ENCODE measurements at regions not wholly inside any gene's neighbourhood (a gene's known extent, or its start where the extent isn't known, plus 50 kb on each side); places are given as distances from the start of the nearest gene placed in this dataset.

- no peak for DNase-seq
These were observed 57.6 kb upstream of the BLID start for GRCh38 chr11:122173587-122173986.

- DNase-seq: no peak
These were observed 57.0 kb upstream of the BLID start for GRCh38 chr11:122173074-122173450.

GRCh38 chr11:122172352-122173073 is 56.5 kb upstream of the BLID start:
- no peak for DNase-seq

GRCh38 chr11:122170815-122171475 is 54.9 kb upstream of the BLID start:
- DNase-seq: no peak

GRCh38 chr11:122168218-122168617 is 52.2 kb upstream of the BLID start:
- no peak for DNase-seq

- no peak for DNase-seq
These were observed 51.1 kb upstream of the BLID start for GRCh38 chr11:122167100-122167499.

GRCh38 chr11:122165607-122166371 is 49.8 kb upstream of the BLID start:
- no peak for DNase-seq
